CD14-positive monocyte (primary cell): ENCODE measurements at regions not wholly inside any gene's neighbourhood (a gene's known extent, or its start where the extent isn't known, plus 50 kb on each side); places are given as distances from the start of the nearest gene placed in this dataset.

Source experiments
- DNase-seq, 3 donors: peaks; one replicate each; pipeline ENCODE4 v3.0.0-alpha.2; 2011 to 2022
- H2AFZ ChIP-seq: 2 replicates; pipeline ENCODE4 v1.6.0; 2012; ENCODE audit warnings: mild to moderate bottlenecking, low read depth, low read length, inconsistent platforms; ENCODE audit not compliant: insufficient read depth, poor library complexity, severe bottlenecking
- H3K27ac ChIP-seq, 2 donors: 1 replicate in 1 of 2; 2 replicates in 1 of 2; pipeline ENCODE4 v1.5.1; 2012 to 2013; ENCODE audit warnings: low read length in 2 of 2, control low read depth in 1 of 2, inconsistent platforms in 1 of 2, low read depth in 1 of 2, mild to moderate bottlenecking in 1 of 2
- H3K27me3 ChIP-seq, 2 donors: one replicate each; pipeline versions ENCODE4 v1.6.0 to v1.6.1; 2011 to 2013; ENCODE audit warnings: low read length in 2 of 2; ENCODE audit not compliant: control insufficient read depth in 2 of 2, insufficient read depth in 2 of 2
- H3K36me3 ChIP-seq, 2 donors: replicated peaks in 1 of 2; 1 replicate in 1 of 2; 2 replicates in 1 of 2; pipeline versions ENCODE4 v1.5.1 to v1.6.1; 2012 to 2013; ENCODE audit warnings: low read length in 2 of 2, control low read depth in 1 of 2, inconsistent platforms in 1 of 2, mild to moderate bottlenecking in 1 of 2; ENCODE audit not compliant: insufficient read depth in 2 of 2, control insufficient read depth in 1 of 2
- H3K4me1 ChIP-seq, 2 donors: 1 replicate in 1 of 2; 2 replicates in 1 of 2; pipeline versions ENCODE4 v1.5.1 to v1.6.1; 2012 to 2013; ENCODE audit warnings: low read length in 2 of 2, control low read depth in 1 of 2, inconsistent platforms in 1 of 2, mild to moderate bottlenecking in 1 of 2, moderate library complexity in 1 of 2; ENCODE audit not compliant: insufficient read depth in 2 of 2, control insufficient read depth in 1 of 2
- H3K4me2 ChIP-seq: replicated peaks from 2 replicates; pipeline ENCODE3; 2012; ENCODE audit warnings: low read length, moderate library complexity, mild to moderate bottlenecking; ENCODE audit not compliant: poor library complexity, severe bottlenecking; ENCODE audit errors: extremely low read depth
- H3K4me3 ChIP-seq, 3 experiments: fragments of 200-600 bp in 1 of 3; sonication (generic) in 1 of 3; replicated peaks in 1 of 3; 1 replicate in 2 of 3; 2 replicates in 1 of 3; pipeline ENCODE4 v1.5.1; 2011 to 2013; ENCODE audit warnings: low read length in 3 of 3, mild to moderate bottlenecking in 3 of 3, control low read depth in 2 of 3, low read depth in 2 of 3, inconsistent platforms in 1 of 3, moderate library complexity in 1 of 3
- H3K79me2 ChIP-seq: 2 replicates; pipeline ENCODE4 v1.6.0; 2012; ENCODE audit warnings: mild to moderate bottlenecking, control low read depth, inconsistent platforms, low read length, moderate library complexity; ENCODE audit not compliant: insufficient read depth
- H3K9ac ChIP-seq: 2 replicates; pipeline ENCODE4 v1.6.0; 2017; ENCODE audit warnings: low read length, mild to moderate bottlenecking; ENCODE audit not compliant: insufficient read depth, poor library complexity, severe bottlenecking
- H3K9me3 ChIP-seq, 2 donors: replicated peaks in 1 of 2; 1 replicate in 1 of 2; 2 replicates in 1 of 2; pipeline versions ENCODE4 v1.5.1 to v1.6.1; 2012 to 2013; ENCODE audit warnings: low read length in 2 of 2, control low read depth in 1 of 2; ENCODE audit not compliant: control insufficient read depth in 1 of 2, insufficient read depth in 1 of 2
- H4K20me1 ChIP-seq: 2 replicates; pipeline ENCODE4 v1.6.0; 2012; ENCODE audit warnings: mild to moderate bottlenecking, low read length, control low read depth, moderate library complexity; ENCODE audit not compliant: insufficient read depth
- H3K27ac Mint-ChIP-seq, 7 donors: one replicate each; pipeline ENCODE4 v1.8.0; 2020; ENCODE audit warnings: mild to moderate bottlenecking in 7 of 7, mixed read lengths in 7 of 7, moderate library complexity in 6 of 7, inconsistent platforms in 2 of 7
- H3K27me3 Mint-ChIP-seq, 3 donors: one replicate each; pipeline ENCODE4 v1.8.0; 2021 to 2022; ENCODE audit warnings: low read depth in 3 of 3, mild to moderate bottlenecking in 3 of 3, mixed read lengths in 3 of 3, moderate library complexity in 3 of 3, inconsistent platforms in 1 of 3
- H3K36me3 Mint-ChIP-seq, 2 donors: one replicate each; pipeline ENCODE4 v1.8.0; 2020; ENCODE audit warnings: mixed read lengths in 2 of 2, inconsistent platforms in 1 of 2, mild to moderate bottlenecking in 1 of 2
- H3K4me1 Mint-ChIP-seq: one replicate; pipeline ENCODE4 v1.8.0; 2020; ENCODE audit warnings: mild to moderate bottlenecking, mixed read lengths
- H3K4me3 Mint-ChIP-seq, 2 donors: one replicate each; pipeline ENCODE4 v1.8.0; 2020; ENCODE audit warnings: mild to moderate bottlenecking in 2 of 2, mixed read lengths in 2 of 2, moderate library complexity in 1 of 2
- H3K9me3 Mint-ChIP-seq, 7 donors: one replicate each; pipeline ENCODE4 v1.8.0; 2020 to 2022; ENCODE audit warnings: mixed read lengths in 7 of 7, mild to moderate bottlenecking in 6 of 7, moderate library complexity in 6 of 7, inconsistent platforms in 2 of 7
- CTCF ChIP-seq: fragments of 200-600 bp; IDR thresholded peaks from one replicate; pipeline ENCODE4 v1.8.0; 2022; ENCODE audit warnings: antibody characterized with exemption, mild to moderate bottlenecking
- WGBS: methylation state at CpG from one replicate; pipeline ENCODE4 v1.1.5; 2013; ENCODE audit warnings: missing lambda C conversion rate; ENCODE audit not compliant: insufficient coverage; 5-methylcytosine and 5-hydroxymethylcytosine counted together
- intact Hi-C, 2 donors: fragments of 100-400 bp; cut with micrococcal nuclease; formaldehyde crosslinking; loops; one replicate each; pipeline versions ENCODE4 v1.15.0 to v1.15.1; 2023

GRCh38 chr11:69385144-69385820 lies 91.3 kb downstream of the MYEOV start:
- no peak for TF ChIP-seq CTCF
- no peak for DNase-seq

GRCh38 chr11:69385832-69386427 lies 92.0 kb downstream of the MYEOV start:
- H3K4me1 ChIP-seq, result no peaks in the 10 kb centered on the region
- H3K9ac ChIP-seq, result no peak overlapping the region
- peaks cover 11% of the 10 kb centered on the region for H3K4me1 Mint-ChIP-seq
- no peak for TF ChIP-seq CTCF
- no peak overlapping the region for H3K4me3 Mint-ChIP-seq
- no peaks in the 10 kb centered on the region for H3K79me2 ChIP-seq
- no peak overlapping the region for H3K4me3 ChIP-seq
- H2AFZ ChIP-seq, result no peak overlapping the region
- H3K27ac Mint-ChIP-seq, result no peak overlapping the region
- H3K9me3 ChIP-seq, result peaks cover 16 to 18% of the 10 kb centered on the region in 2 donors
- H3K36me3 Mint-ChIP-seq, result no peaks in the 10 kb centered on the region
- peaks cover 4 to 8% (median 8%) of the 10 kb centered on the region in 3 donors for H3K27me3 Mint-ChIP-seq
- intact Hi-C loops, result no loop called here
- H4K20me1 ChIP-seq, result no peaks in the 10 kb centered on the region
- H3K27ac ChIP-seq, result no peak overlapping the region
- no peaks in the 10 kb centered on the region for H3K27me3 ChIP-seq
- H3K9me3 Mint-ChIP-seq, result peaks cover 11 to 26% (median 18%) of the 10 kb centered on the region in 7 donors
- H3K36me3 ChIP-seq, result no peaks in the 10 kb centered on the region
- no peak for DNase-seq
- WGBS, result 93% methylated on average over 10 of the region's 14 CpGs
- H3K4me2 ChIP-seq, result no peak overlapping the region

More at GRCh38 chr11:69385144-69385820, 91.3 kb downstream of the MYEOV start:
- 94% methylated on average over 5 of the region's 6 CpGs for WGBS
- Mint-ChIP-seq H3K4me1 (peaks cover 11% of the 10 kb centered on the region), H3K4me3 (no peak overlapping the region), H3K36me3 (no peaks in the 10 kb centered on the region), H3K27me3 (peaks cover 5 to 8% (median 6%) of the 10 kb centered on the region in 3 donors), H3K27ac (no peak overlapping the region), H3K9me3 (peaks cover 11 to 26% (median 18%) of the 10 kb centered on the region in 7 donors)
- H2AFZ ChIP-seq, result no peak overlapping the region
- H3K9me3 ChIP-seq, result peaks cover 16 to 18% of the 10 kb centered on the region in 2 donors
- no peaks in the 10 kb centered on the region for H3K27me3 ChIP-seq
- H3K27ac ChIP-seq, result no peak overlapping the region
- no peaks in the 10 kb centered on the region for H3K4me1 ChIP-seq
- no peaks in the 10 kb centered on the region for H3K79me2 ChIP-seq
- H3K9ac ChIP-seq, result no peak overlapping the region
- H3K4me3 ChIP-seq, result no peak overlapping the region
- no peaks in the 10 kb centered on the region for H4K20me1 ChIP-seq
- no peaks in the 10 kb centered on the region for H3K36me3 ChIP-seq
- intact Hi-C loops, result no loop called here
- no peak overlapping the region for H3K4me2 ChIP-seq
